Keratinocyte (primary cell): ENCODE measurements at regions not wholly inside any gene's neighbourhood (a gene's known extent, or its start where the extent isn't known, plus 50 kb on each side); places are given as distances from the start of the nearest gene placed in this dataset.

ENCODE experiments used
- DNase-seq: peaks from one replicate; pipeline ENCODE4 v3.0.0-alpha.2; 2011; ENCODE audit warnings: low read depth, missing footprints, low spot score
- FAIRE-seq: peaks from 2 replicates; lab custom pipeline; 2011; peaks lifted over from hg19 to GRCh38; lab: Jason Lieb, UNC
- H2AFZ ChIP-seq: 2 replicates; pipeline ENCODE4 v1.6.0; 2012; ENCODE audit warnings: low read length, control low read depth, inconsistent platforms; ENCODE audit not compliant: control insufficient read depth
- H3K27ac ChIP-seq: 2 replicates; pipeline ENCODE4 v1.5.1; 2011; ENCODE audit warnings: low read length; ENCODE audit not compliant: control insufficient read depth, insufficient read depth
- H3K27me3 ChIP-seq: 3 replicates; pipeline ENCODE4 v1.6.0; 2011; ENCODE audit warnings: low read length; ENCODE audit not compliant: control insufficient read depth, insufficient read depth; ENCODE audit errors: extremely low read depth
- H3K36me3 ChIP-seq, 2 experiments: 2 replicates in 1 of 2; 3 replicates in 1 of 2; pipeline ENCODE4 v1.5.1; 2011; ENCODE audit warnings: low read length in 2 of 2, mild to moderate bottlenecking in 1 of 2; ENCODE audit not compliant: control insufficient read depth in 2 of 2, insufficient read depth in 2 of 2; ENCODE audit errors: extremely low read depth in 1 of 2
- H3K4me1 ChIP-seq: 3 replicates; pipeline ENCODE4 v1.5.1; 2011; ENCODE audit warnings: low read length; ENCODE audit not compliant: control insufficient read depth, insufficient read depth; ENCODE audit errors: extremely low read depth
- H3K4me2 ChIP-seq: 3 replicates; pipeline ENCODE4 v1.6.0; 2011; ENCODE audit warnings: low read depth, low read length; ENCODE audit not compliant: control insufficient read depth, insufficient read depth; ENCODE audit errors: extremely low read depth
- H3K4me3 ChIP-seq, 3 experiments: fragments of 200-600 bp in 1 of 3; sonication (generic) in 1 of 3; 2 replicates in 2 of 3; 3 replicates in 1 of 3; pipeline ENCODE4 v1.5.1; 2011 to 2016; ENCODE audit warnings: low read length in 3 of 3, mild to moderate bottlenecking in 3 of 3, control low read depth in 2 of 3, inconsistent platforms in 1 of 3, low read depth in 1 of 3, mixed read lengths in 1 of 3, mixed run types in 1 of 3, moderate library complexity in 1 of 3; ENCODE audit not compliant: control insufficient read depth in 2 of 3, insufficient read depth in 2 of 3; ENCODE audit errors: extremely low read depth in 1 of 3
- H3K79me2 ChIP-seq: 2 replicates; pipeline ENCODE4 v1.6.0; 2012; ENCODE audit warnings: low read length; ENCODE audit not compliant: control insufficient read depth, insufficient read depth
- H3K9ac ChIP-seq: 3 replicates; pipeline ENCODE4 v1.6.0; 2011; ENCODE audit warnings: low read length; ENCODE audit not compliant: control insufficient read depth, insufficient read depth; ENCODE audit errors: extremely low read depth
- H3K9me1 ChIP-seq: 3 replicates; pipeline ENCODE4 v1.6.0; 2011; ENCODE audit warnings: low read length; ENCODE audit not compliant: control insufficient read depth, insufficient read depth; ENCODE audit errors: extremely low read depth
- H3K9me3 ChIP-seq: 2 replicates; pipeline ENCODE4 v1.5.1; 2012; ENCODE audit warnings: low read depth, low read length; ENCODE audit not compliant: control insufficient read depth
- H4K20me1 ChIP-seq: 3 replicates; pipeline ENCODE4 v1.6.0; 2011; ENCODE audit warnings: low read length; ENCODE audit not compliant: control insufficient read depth, insufficient read depth; ENCODE audit errors: extremely low read depth
- EZH2 ChIP-seq: IDR thresholded peaks from one replicate; pipeline ENCODE4 v1.6.1; 2012; ENCODE audit warnings: inconsistent platforms, mild to moderate bottlenecking, low read length, moderate library complexity
- dilution Hi-C: fragments of 300-500 bp; cut with MboI; formaldehyde crosslinking; loops from one replicate; pipeline ENCODE4 v1.7.0; 2020; ENCODE audit warnings: low sequenced_read_pairs; ENCODE audit not compliant: extremely low pct_ligation_motif_present
- TF ChIP-seq, protein P1 (sequence below), 3 experiments: IDR thresholded peaks in 1 of 3; conservative IDR thresholded peaks in 1 of 3; optimal IDR thresholded peaks in 1 of 3; 2 replicates in 2 of 3; 3 replicates in 1 of 3; pipeline versions ENCODE3 to v1.5.1; 2011; ENCODE audit warnings: low read length in 3 of 3, mild to moderate bottlenecking in 3 of 3, moderate library complexity in 2 of 3, control low read depth in 1 of 3, inconsistent platforms in 1 of 3; ENCODE audit not compliant: insufficient read depth in 2 of 3; ENCODE audit errors: extremely low read depth in 1 of 3

DNA sequence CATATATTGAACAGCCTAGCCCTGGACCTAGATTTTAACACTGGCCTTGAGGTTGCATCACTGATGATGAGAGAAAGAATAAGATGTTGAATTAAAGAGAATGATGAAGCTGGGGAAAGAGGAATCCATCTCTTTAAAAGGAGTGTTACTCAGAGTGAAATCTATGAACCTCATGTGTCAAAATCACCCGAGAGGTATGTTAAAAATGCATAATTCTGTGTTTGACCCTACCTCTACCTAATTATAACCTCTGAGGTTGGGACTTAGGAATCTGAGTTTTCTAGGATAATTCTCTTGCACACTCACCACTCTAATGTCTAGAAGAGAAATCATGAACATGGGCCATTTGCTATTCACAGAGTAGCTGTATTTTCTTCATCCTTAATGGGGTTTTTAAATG lies 479.4 kb downstream of the ENC1 start:
- Histone ChIP-seq H3K9me1 (no peaks in the 10 kb centered on the region), H3K4me2 (no peak overlapping the region), H3K4me1 (no peaks in the 10 kb centered on the region), H3K4me3 (no peak overlapping the region), H3K27ac (no peak overlapping the region), H3K9ac (no peak overlapping the region), H3K79me2 (no peaks in the 10 kb centered on the region), H2AFZ (no peak overlapping the region), H3K27me3 (no peaks in the 10 kb centered on the region), H3K9me3 (no peaks in the 10 kb centered on the region), H4K20me1 (no peaks in the 10 kb centered on the region), H3K36me3 (no peaks in the 10 kb centered on the region)
- FAIRE-seq (no peak), DNase-seq (no peak)
- dilution Hi-C loops = no loop called here
- TF ChIP-seq, protein P1, sequence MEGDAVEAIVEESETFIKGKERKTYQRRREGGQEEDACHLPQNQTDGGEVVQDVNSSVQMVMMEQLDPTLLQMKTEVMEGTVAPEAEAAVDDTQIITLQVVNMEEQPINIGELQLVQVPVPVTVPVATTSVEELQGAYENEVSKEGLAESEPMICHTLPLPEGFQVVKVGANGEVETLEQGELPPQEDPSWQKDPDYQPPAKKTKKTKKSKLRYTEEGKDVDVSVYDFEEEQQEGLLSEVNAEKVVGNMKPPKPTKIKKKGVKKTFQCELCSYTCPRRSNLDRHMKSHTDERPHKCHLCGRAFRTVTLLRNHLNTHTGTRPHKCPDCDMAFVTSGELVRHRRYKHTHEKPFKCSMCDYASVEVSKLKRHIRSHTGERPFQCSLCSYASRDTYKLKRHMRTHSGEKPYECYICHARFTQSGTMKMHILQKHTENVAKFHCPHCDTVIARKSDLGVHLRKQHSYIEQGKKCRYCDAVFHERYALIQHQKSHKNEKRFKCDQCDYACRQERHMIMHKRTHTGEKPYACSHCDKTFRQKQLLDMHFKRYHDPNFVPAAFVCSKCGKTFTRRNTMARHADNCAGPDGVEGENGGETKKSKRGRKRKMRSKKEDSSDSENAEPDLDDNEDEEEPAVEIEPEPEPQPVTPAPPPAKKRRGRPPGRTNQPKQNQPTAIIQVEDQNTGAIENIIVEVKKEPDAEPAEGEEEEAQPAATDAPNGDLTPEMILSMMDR (optimal IDR thresholded peaks at IDR 0.05 in 1 of 3, IDR thresholded peaks at IDR 0.05 in 1 of 3, conservative IDR thresholded peaks at IDR 0.05 in 1 of 3; ENCODE audit: extremely low read depth in 1 of 3, insufficient read depth in 2 of 3, low read length in 3 of 3) = no peak
- TF ChIP-seq EZH2 = no peak

GRCh38 chr5:74156728-74157383 lies 483.7 kb downstream of the ENC1 start:
- Histone ChIP-seq H3K36me3 (no peaks in the 10 kb centered on the region), H3K4me3 (no peak overlapping the region), H2AFZ (no peak overlapping the region), H3K9me3 (no peaks in the 10 kb centered on the region), H3K9ac (no peak overlapping the region), H3K79me2 (no peaks in the 10 kb centered on the region), H4K20me1 (no peaks in the 10 kb centered on the region), H3K27me3 (no peaks in the 10 kb centered on the region), H3K27ac (no peak overlapping the region), H3K9me1 (no peaks in the 10 kb centered on the region), H3K4me1 (no peaks in the 10 kb centered on the region), H3K4me2 (no peak overlapping the region)
- FAIRE-seq (no peak), DNase-seq (no peak)
- dilution Hi-C loops = no loop called here
- TF ChIP-seq EZH2 = no peak
- TF ChIP-seq, protein P1 (optimal IDR thresholded peaks at IDR 0.05 in 1 of 3, IDR thresholded peaks at IDR 0.05 in 1 of 3, conservative IDR thresholded peaks at IDR 0.05 in 1 of 3; ENCODE audit: extremely low read depth in 1 of 3, insufficient read depth in 2 of 3, low read length in 3 of 3) = no peak
